GM19239 (cell line): ENCODE measurements at regions not wholly inside any gene's neighbourhood (a gene's known extent, or its start where the extent isn't known, plus 50 kb on each side); places are given as distances from the start of the nearest gene placed in this dataset.
A peak's percentile ranks its signal among the peaks of the same experiment; 100 is the strongest.

Source experiments
- DNase-seq: peaks from one replicate; pipeline ENCODE4 v3.0.0; 2011; ENCODE audit warnings: low spot score; ENCODE audit not compliant: insufficient read length
- FAIRE-seq: peaks from 2 replicates; lab custom pipeline; 2011; peaks lifted over from hg19 to GRCh38; lab: Jason Lieb, UNC

- DNase-seq (no peak), FAIRE-seq (no peak)
These were observed 174.2 kb upstream of the NCAM1 start for GRCh38 chr11:112786886-112787530.

GRCh38 chr11:112789481-112789880 lies 171.7 kb upstream of the NCAM1 start:
- no peak for FAIRE-seq
- DNase-seq, result no peak

- FAIRE-seq (no peak), DNase-seq (no peak)
These were observed 170.9 kb upstream of the NCAM1 start for GRCh38 chr11:112790286-112790685.

DNA sequence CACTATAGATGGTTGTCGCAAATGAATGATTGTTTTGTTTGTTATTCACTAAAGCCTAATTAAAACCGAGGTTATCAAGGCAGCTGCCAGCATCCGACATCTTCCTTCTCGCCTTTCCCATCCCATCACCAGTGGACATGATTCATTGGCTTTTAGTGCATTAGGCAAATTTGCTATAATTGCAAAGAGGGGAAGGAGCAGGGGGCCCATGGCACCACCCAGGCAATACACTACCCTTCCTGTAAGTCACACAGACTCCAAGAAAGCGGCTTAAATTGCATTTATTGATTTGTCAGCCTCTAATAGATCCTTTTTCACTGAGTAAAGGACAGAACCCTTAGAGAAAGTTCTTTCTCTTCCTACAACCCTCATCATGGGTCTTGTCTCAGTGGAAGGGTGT lies 169.2 kb upstream of the NCAM1 start:
- DNase-seq (no peak), FAIRE-seq (no peak)

DNA sequence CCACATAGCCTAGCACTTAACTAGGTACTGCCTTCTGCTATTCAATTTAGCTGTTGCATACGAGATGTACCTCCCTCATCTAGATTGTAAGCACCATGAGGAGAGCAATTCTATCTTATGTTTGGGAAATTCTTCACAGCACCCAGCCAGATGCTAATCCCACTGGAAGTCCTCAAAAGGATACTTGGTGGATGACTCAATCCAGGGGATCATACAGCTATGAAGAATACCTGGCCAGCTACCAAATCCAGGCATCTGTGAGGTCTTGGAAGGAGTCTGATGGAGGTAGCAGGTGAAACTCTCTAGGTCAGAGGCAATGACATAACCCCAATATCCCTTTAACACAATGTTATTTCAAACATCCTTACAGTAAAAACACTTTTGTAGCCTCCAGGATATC lies 167.8 kb upstream of the NCAM1 start:
- FAIRE-seq (no peak), DNase-seq (no peak)

GRCh38 chr11:112794331-112794846 lies 166.8 kb upstream of the NCAM1 start:
- FAIRE-seq, result no peak
- no peak for DNase-seq

GRCh38 chr11:112795142-112795815 lies 165.9 kb upstream of the NCAM1 start:
- peak; percentile 28 for DNase-seq
- FAIRE-seq, result no peak

DNA sequence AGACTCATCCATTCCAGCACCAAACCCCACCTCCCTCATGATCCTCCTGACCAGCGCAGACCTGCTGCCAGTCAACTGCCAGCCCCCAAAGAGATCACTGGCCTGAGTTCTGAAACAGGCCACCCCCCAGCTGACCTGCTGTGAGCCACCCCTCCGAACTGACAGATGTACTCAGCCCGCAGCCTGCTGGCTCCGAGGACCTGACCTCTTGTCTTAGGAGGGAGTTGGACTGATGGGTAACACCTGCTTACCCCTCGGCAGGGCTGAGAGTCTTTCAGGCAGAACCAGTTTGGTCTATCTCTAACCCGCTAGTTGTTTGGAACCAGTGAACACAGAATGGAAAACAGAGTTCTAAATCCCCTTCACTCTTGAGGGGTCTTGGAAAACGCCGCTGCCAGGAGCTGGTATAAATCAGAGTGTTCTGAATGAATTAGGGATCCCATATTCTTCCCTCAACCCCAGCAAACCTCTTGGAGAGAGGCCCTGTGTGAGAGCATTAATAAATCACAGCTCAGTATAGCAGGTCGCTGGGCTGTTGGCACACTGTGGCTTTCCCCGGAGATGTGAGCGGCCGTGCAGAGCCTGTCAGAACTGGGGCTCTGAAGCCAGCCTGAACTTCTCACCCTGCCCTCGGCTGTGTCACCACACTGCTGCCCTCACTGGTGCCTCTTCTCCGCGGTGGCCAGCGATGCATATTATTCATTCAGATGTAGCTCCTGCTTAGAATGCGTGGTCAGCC lies 165.1 kb upstream of the NCAM1 start:
- DNase-seq (no peak), FAIRE-seq (no peak)

- no peak for DNase-seq
- no peak for FAIRE-seq
These were observed 164.1 kb upstream of the NCAM1 start for GRCh38 chr11:112797092-112797491.

DNA sequence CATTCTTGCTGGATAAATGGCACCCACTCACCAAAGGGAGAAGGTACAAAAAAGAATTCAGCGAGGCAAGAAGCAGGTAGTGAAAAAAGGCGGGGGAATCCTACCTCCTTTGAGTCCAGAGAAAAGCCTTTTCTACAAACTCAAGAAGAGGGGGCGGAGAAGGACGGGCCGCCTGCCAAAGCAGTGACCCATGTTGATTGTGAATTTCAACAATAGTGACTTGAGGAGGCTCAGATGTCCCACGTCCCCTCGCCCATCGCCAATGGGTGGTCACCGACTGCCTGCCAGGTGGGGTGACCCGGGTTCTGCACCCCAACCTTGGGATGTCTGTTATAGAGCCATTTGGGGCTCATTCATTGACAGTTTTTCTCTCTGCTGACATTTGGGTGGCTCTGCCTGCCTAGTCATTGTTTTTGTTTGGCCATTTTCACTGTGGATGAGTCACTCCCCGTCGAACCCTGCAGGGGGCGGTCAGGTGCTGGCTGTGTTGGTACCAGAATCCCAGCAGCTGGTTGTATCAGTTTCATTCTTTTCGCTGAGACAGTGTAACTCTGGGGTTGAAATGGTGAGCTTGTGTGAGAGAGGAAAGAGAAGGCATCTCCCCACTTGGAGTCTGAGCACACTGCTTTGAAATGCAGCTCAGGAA lies 163.4 kb upstream of the NCAM1 start:
- FAIRE-seq (peak; percentile 47), DNase-seq (peak; percentile 17)

- FAIRE-seq (no peak), DNase-seq (no peak)
These were observed 160.0 kb upstream of the NCAM1 start for GRCh38 chr11:112801025-112801816.

- FAIRE-seq (no peak), DNase-seq (no peak)
These were observed 159.5 kb upstream of the NCAM1 start for GRCh38 chr11:112801817-112802088.

- DNase-seq, result no peak
- FAIRE-seq, result no peak
These were observed 155.6 kb upstream of the NCAM1 start for GRCh38 chr11:112805658-112806057.

- FAIRE-seq (no peak), DNase-seq (no peak)
These were observed 155.0 kb upstream of the NCAM1 start for GRCh38 chr11:112806256-112806655.

- DNase-seq, result no peak
- FAIRE-seq, result no peak
These were observed 154.3 kb upstream of the NCAM1 start for GRCh38 chr11:112806876-112807275.

DNA sequence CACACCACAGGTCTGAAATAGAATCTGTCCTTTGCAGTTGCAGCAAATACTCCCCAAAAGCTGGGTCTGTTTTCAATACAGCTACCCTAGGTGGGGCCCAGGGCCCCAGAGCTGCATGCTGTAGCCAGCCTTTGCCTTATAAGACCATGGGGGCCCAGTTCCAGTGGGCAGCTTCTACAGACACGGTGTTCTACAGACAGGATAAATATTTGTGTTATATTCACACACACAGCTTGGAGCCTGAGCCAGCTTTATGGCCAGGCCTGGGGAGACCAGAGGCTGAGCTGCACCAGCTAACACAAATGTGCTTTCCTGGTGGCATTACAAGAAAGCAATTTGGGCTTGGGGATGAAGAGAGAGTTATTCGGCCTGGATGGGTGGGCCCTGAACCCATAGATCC lies 151.8 kb upstream of the NCAM1 start:
- FAIRE-seq, result no peak

DNA sequence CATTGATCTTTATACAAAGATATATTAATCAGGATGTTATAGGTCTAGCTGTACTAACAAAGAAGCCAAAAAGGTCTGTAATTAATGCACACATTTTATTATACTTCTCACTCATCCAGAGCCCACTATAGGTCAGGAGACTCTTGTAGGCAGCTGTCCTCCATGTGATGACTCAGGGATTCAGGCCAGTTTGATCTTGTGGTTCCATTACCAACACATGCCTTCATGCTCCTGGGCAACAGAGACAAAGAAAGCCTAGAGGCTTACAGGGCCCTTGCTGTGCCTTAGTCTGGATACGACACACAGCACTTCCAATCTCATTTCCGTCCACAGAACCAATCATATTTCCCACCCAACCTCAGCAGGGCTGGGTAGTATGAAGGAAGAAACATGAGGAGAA lies 150.3 kb upstream of the NCAM1 start:
- DNase-seq (no peak), FAIRE-seq (no peak)

More for the DNA sequence above, 151.8 kb upstream of the NCAM1 start:
- DNase-seq, result no peak

DNA sequence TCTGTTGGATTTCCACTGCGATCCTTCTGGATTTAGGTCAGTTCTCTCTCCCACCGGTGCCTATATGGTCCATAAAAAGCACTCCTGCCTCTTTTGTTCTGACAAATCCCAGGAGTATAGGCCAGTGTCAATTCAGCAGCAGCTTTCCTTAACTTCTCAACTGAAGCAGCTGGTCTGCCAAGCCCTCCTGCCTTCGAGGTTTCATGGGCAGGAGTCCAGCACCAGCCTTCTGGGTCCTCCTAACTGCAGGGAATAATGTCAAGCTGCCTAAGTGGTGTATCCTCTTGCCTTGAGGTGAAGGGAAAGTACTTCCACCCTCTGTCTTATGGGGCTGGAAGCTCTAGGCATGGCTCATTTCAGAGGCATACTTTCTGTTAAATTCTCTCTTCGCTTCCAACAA lies 149.4 kb upstream of the NCAM1 start:
- no peak for DNase-seq
- no peak for FAIRE-seq

GRCh38 chr11:112812729-112813128 lies 148.5 kb upstream of the NCAM1 start:
- no peak for FAIRE-seq
- DNase-seq, result no peak

GRCh38 chr11:112814168-112814567 lies 147.1 kb upstream of the NCAM1 start:
- no peak for FAIRE-seq
- no peak for DNase-seq
